ENCODE measurements at regions not wholly inside any gene's neighbourhood (a gene's known extent, or its start where the extent isn't known, plus 50 kb on each side); places are given as distances from the start of the nearest gene placed in this dataset.

GRCh38 chr2:217079165-217079564 lies 219.3 kb upstream of the TNP1 start:
- TF ChIP-seq CTCF (IDR thresholded peaks at IDR 0.05) (no peak), ZFX (IDR thresholded peaks at IDR 0.05; ENCODE audit: borderline replicate concordance) (no peak)
- no peak overlapping the region for H3K27ac ChIP-seq

GRCh38 chr2:217077831-217078407 lies 218.1 kb upstream of the TNP1 start:
- TF ChIP-seq ZFX (IDR thresholded peaks at IDR 0.05; ENCODE audit: borderline replicate concordance), result no peak
- no peak for TF ChIP-seq CTCF (IDR thresholded peaks at IDR 0.05)
- H3K27ac ChIP-seq, result no peak overlapping the region

GRCh38 chr2:217076657-217077232 lies 216.9 kb upstream of the TNP1 start:
- TF ChIP-seq CTCF (IDR thresholded peaks at IDR 0.05) (no peak), ZFX (IDR thresholded peaks at IDR 0.05; ENCODE audit: borderline replicate concordance) (no peak)
- no peak overlapping the region for H3K27ac ChIP-seq

DNA sequence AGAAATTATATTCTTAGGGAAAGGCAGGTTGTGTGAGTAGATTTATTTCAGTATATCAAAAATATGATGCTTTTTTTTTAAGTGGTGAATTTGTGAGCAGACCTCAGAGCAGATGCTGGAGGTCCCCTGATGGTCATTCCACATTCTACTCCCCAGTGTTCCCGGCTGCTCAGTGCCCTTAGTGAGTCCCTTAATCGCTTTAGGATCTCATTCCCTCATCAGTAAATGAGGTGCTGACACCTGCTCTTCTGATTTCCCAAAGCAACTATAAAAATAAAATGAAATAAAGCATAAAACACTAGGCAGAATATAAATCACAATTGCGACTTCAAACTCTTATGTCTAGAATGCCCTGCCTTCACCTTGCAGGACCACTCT lies 216.2 kb upstream of the TNP1 start:
- H3K27ac ChIP-seq, result no peak overlapping the region
- no peak for TF ChIP-seq CTCF (IDR thresholded peaks at IDR 0.05)
- no peak for TF ChIP-seq ZFX (IDR thresholded peaks at IDR 0.05; ENCODE audit: borderline replicate concordance)

- TF ChIP-seq ZFX (IDR thresholded peaks at IDR 0.05; ENCODE audit: borderline replicate concordance) (no peak), CTCF (IDR thresholded peaks at IDR 0.05) (no peak)
- no peak overlapping the region for H3K27ac ChIP-seq
Observed at GRCh38 chr2:217075268-217076057, 215.6 kb upstream of the TNP1 start.

GRCh38 chr2:217074576-217075255 lies 214.9 kb upstream of the TNP1 start:
- no peak for TF ChIP-seq CTCF (IDR thresholded peaks at IDR 0.05)
- no peak for TF ChIP-seq ZFX (IDR thresholded peaks at IDR 0.05; ENCODE audit: borderline replicate concordance)
- H3K27ac ChIP-seq, result no peak overlapping the region
